ENCODE measurements at regions not wholly inside any gene's neighbourhood (a gene's known extent, or its start where the extent isn't known, plus 50 kb on each side); places are given as distances from the start of the nearest gene placed in this dataset.

GRCh38 chr12:111275308-111275707, 93.6 kb downstream of the PHETA1 start:
- Histone ChIP-seq H3K36me3 (ENCODE audit: control insufficient read depth in 2 of 2, insufficient read depth in 2 of 2, low read length in 2 of 2) (no peaks in the 10 kb centered on the region), H3K4me3 (ENCODE audit: low read length in 2 of 2) (no peak overlapping the region), H3K27ac (ENCODE audit: low read length) (no peak overlapping the region), H3K27me3 (ENCODE audit: control insufficient read depth in 1 of 2, insufficient read depth in 2 of 2, low read length in 2 of 2) (peaks cover 7 to 14% of the 10 kb centered on the region in 2 donors), H3K4me1 (ENCODE audit: control insufficient read depth, insufficient read depth, low read length) (no peaks in the 10 kb centered on the region), H3K9ac (ENCODE audit: low read length in 2 of 2) (no peak overlapping the region), H3K9me3 (ENCODE audit: control insufficient read depth in 2 of 2, low read length in 2 of 2) (peaks cover 0 to 5% of the 10 kb centered on the region in 2 donors)

GRCh38 chr12:111274777-111275176, 94.1 kb downstream of the PHETA1 start:
- H3K9ac ChIP-seq (ENCODE audit: low read length in 2 of 2) = no peak overlapping the region
- H3K27ac ChIP-seq (ENCODE audit: low read length) = no peak overlapping the region

GRCh38 chr12:111271674-111272418, 97.0 kb downstream of the PHETA1 start:
- Histone ChIP-seq H3K27ac (ENCODE audit: low read length) (no peak overlapping the region), H3K4me1 (ENCODE audit: control insufficient read depth, insufficient read depth, low read length) (no peaks in the 10 kb centered on the region), H3K9me3 (ENCODE audit: control insufficient read depth in 2 of 2, low read length in 2 of 2) (no peaks in the 10 kb centered on the region), H3K4me3 (ENCODE audit: low read length in 2 of 2) (no peak overlapping the region), H3K36me3 (ENCODE audit: control insufficient read depth in 2 of 2, insufficient read depth in 2 of 2, low read length in 2 of 2) (no peaks in the 10 kb centered on the region), H3K9ac (ENCODE audit: low read length in 2 of 2) (no peak overlapping the region), H3K27me3 (ENCODE audit: control insufficient read depth in 1 of 2, insufficient read depth in 2 of 2, low read length in 2 of 2) (peaks cover 9 to 20% of the 10 kb centered on the region in 2 donors)

More at GRCh38 chr12:111274777-111275176, 94.1 kb downstream of the PHETA1 start:
- Histone ChIP-seq H3K4me3 (ENCODE audit: low read length in 2 of 2) (no peak overlapping the region), H3K4me1 (ENCODE audit: control insufficient read depth, insufficient read depth, low read length) (no peaks in the 10 kb centered on the region), H3K9me3 (ENCODE audit: control insufficient read depth in 2 of 2, low read length in 2 of 2) (peaks cover 0 to 5% of the 10 kb centered on the region in 2 donors), H3K27me3 (ENCODE audit: control insufficient read depth in 1 of 2, insufficient read depth in 2 of 2, low read length in 2 of 2) (peaks cover 7 to 14% of the 10 kb centered on the region in 2 donors), H3K36me3 (ENCODE audit: control insufficient read depth in 2 of 2, insufficient read depth in 2 of 2, low read length in 2 of 2) (no peaks in the 10 kb centered on the region)

- Histone ChIP-seq H3K27ac (ENCODE audit: low read length) (no peak overlapping the region), H3K27me3 (ENCODE audit: control insufficient read depth in 1 of 2, insufficient read depth in 2 of 2, low read length in 2 of 2) (peaks cover 9 to 20% of the 10 kb centered on the region in 2 donors)
These were observed 98.1 kb downstream of the PHETA1 start for GRCh38 chr12:111270774-111271173.

GRCh38 chr12:111270239-111270638, 98.7 kb downstream of the PHETA1 start:
- Histone ChIP-seq H3K27me3 (ENCODE audit: control insufficient read depth in 1 of 2, insufficient read depth in 2 of 2, low read length in 2 of 2) (peaks cover 9 to 20% of the 10 kb centered on the region in 2 donors), H3K9me3 (ENCODE audit: control insufficient read depth in 2 of 2, low read length in 2 of 2) (no peaks in the 10 kb centered on the region), H3K4me1 (ENCODE audit: control insufficient read depth, insufficient read depth, low read length) (no peaks in the 10 kb centered on the region), H3K4me3 (ENCODE audit: low read length in 2 of 2) (no peak overlapping the region), H3K36me3 (ENCODE audit: control insufficient read depth in 2 of 2, insufficient read depth in 2 of 2, low read length in 2 of 2) (no peaks in the 10 kb centered on the region), H3K9ac (ENCODE audit: low read length in 2 of 2) (no peak overlapping the region), H3K27ac (ENCODE audit: low read length) (no peak overlapping the region)

More at GRCh38 chr12:111270774-111271173, 98.1 kb downstream of the PHETA1 start:
- Histone ChIP-seq H3K36me3 (ENCODE audit: control insufficient read depth in 2 of 2, insufficient read depth in 2 of 2, low read length in 2 of 2) (no peaks in the 10 kb centered on the region), H3K4me3 (ENCODE audit: low read length in 2 of 2) (no peak overlapping the region), H3K9me3 (ENCODE audit: control insufficient read depth in 2 of 2, low read length in 2 of 2) (no peaks in the 10 kb centered on the region), H3K9ac (ENCODE audit: low read length in 2 of 2) (no peak overlapping the region), H3K4me1 (ENCODE audit: control insufficient read depth, insufficient read depth, low read length) (no peaks in the 10 kb centered on the region)

- Histone ChIP-seq H3K27ac (ENCODE audit: low read length) (no peak overlapping the region), H3K36me3 (ENCODE audit: control insufficient read depth in 2 of 2, insufficient read depth in 2 of 2, low read length in 2 of 2) (no peaks in the 10 kb centered on the region), H3K27me3 (ENCODE audit: control insufficient read depth in 1 of 2, insufficient read depth in 2 of 2, low read length in 2 of 2) (peaks cover 9 to 20% of the 10 kb centered on the region in 2 donors), H3K9me3 (ENCODE audit: control insufficient read depth in 2 of 2, low read length in 2 of 2) (no peaks in the 10 kb centered on the region), H3K4me3 (ENCODE audit: low read length in 2 of 2) (no peak overlapping the region), H3K4me1 (ENCODE audit: control insufficient read depth, insufficient read depth, low read length) (no peaks in the 10 kb centered on the region), H3K9ac (ENCODE audit: low read length in 2 of 2) (no peak overlapping the region)
These were observed 99.2 kb downstream of the PHETA1 start for GRCh38 chr12:111269718-111270117.

- Histone ChIP-seq H3K27me3 (ENCODE audit: control insufficient read depth in 1 of 2, insufficient read depth in 2 of 2, low read length in 2 of 2) (peaks cover 5 to 17% of the 10 kb centered on the region in 2 donors), H3K4me3 (ENCODE audit: low read length in 2 of 2) (no peak overlapping the region), H3K9ac (ENCODE audit: low read length in 2 of 2) (no peak overlapping the region), H3K4me1 (ENCODE audit: control insufficient read depth, insufficient read depth, low read length) (no peaks in the 10 kb centered on the region), H3K36me3 (ENCODE audit: control insufficient read depth in 2 of 2, insufficient read depth in 2 of 2, low read length in 2 of 2) (no peaks in the 10 kb centered on the region), H3K9me3 (ENCODE audit: control insufficient read depth in 2 of 2, low read length in 2 of 2) (no peaks in the 10 kb centered on the region), H3K27ac (ENCODE audit: low read length) (no peak overlapping the region)
These were observed 99.9 kb downstream of the PHETA1 start for GRCh38 chr12:111268738-111269572.

- H3K4me1 ChIP-seq (ENCODE audit: control insufficient read depth, insufficient read depth, low read length) = no peaks in the 10 kb centered on the region
- H3K9me3 ChIP-seq (ENCODE audit: control insufficient read depth in 2 of 2, low read length in 2 of 2) = no peaks in the 10 kb centered on the region
- H3K27ac ChIP-seq (ENCODE audit: low read length) = no peak overlapping the region
- H3K27me3 ChIP-seq (ENCODE audit: control insufficient read depth in 1 of 2, insufficient read depth in 2 of 2, low read length in 2 of 2) = peaks cover 5 to 8% of the 10 kb centered on the region in 2 donors
- H3K9ac ChIP-seq (ENCODE audit: low read length in 2 of 2) = no peak overlapping the region
- no peaks in the 10 kb centered on the region for H3K36me3 ChIP-seq (ENCODE audit: control insufficient read depth in 2 of 2, insufficient read depth in 2 of 2, low read length in 2 of 2)
- no peak overlapping the region for H3K4me3 ChIP-seq (ENCODE audit: low read length in 2 of 2)
These were observed 101.8 kb downstream of the PHETA1 start for GRCh38 chr12:111267144-111267543.

GRCh38 chr12:111261911-111262676, 106.8 kb downstream of the PHETA1 start:
- H3K9ac ChIP-seq (ENCODE audit: low read length in 2 of 2) = no peak overlapping the region
- no peak overlapping the region for H3K4me3 ChIP-seq (ENCODE audit: low read length in 2 of 2)
- no peak overlapping the region for H3K27ac ChIP-seq (ENCODE audit: low read length)
- peaks cover 3 to 4% of the 10 kb centered on the region in 2 donors for H3K27me3 ChIP-seq (ENCODE audit: control insufficient read depth in 1 of 2, insufficient read depth in 2 of 2, low read length in 2 of 2)
- no peaks in the 10 kb centered on the region for H3K9me3 ChIP-seq (ENCODE audit: control insufficient read depth in 2 of 2, low read length in 2 of 2)
- no peaks in the 10 kb centered on the region for H3K4me1 ChIP-seq (ENCODE audit: control insufficient read depth, insufficient read depth, low read length)
- no peaks in the 10 kb centered on the region for H3K36me3 ChIP-seq (ENCODE audit: control insufficient read depth in 2 of 2, insufficient read depth in 2 of 2, low read length in 2 of 2)

- Histone ChIP-seq H3K27me3 (ENCODE audit: control insufficient read depth in 1 of 2, insufficient read depth in 2 of 2, low read length in 2 of 2) (peaks cover 3 to 6% of the 10 kb centered on the region in 2 donors), H3K9me3 (ENCODE audit: control insufficient read depth in 2 of 2, low read length in 2 of 2) (no peaks in the 10 kb centered on the region), H3K36me3 (ENCODE audit: control insufficient read depth in 2 of 2, insufficient read depth in 2 of 2, low read length in 2 of 2) (no peaks in the 10 kb centered on the region), H3K4me3 (ENCODE audit: low read length in 2 of 2) (no peak overlapping the region), H3K27ac (ENCODE audit: low read length) (no peak overlapping the region), H3K4me1 (ENCODE audit: control insufficient read depth, insufficient read depth, low read length) (no peaks in the 10 kb centered on the region), H3K9ac (ENCODE audit: low read length in 2 of 2) (no peak overlapping the region)
These were observed 108.2 kb downstream of the PHETA1 start for GRCh38 chr12:111260732-111261131.
